Central memory CD4-positive, alpha-beta T cell (primary cell): ENCODE measurements at regions not wholly inside any gene's neighbourhood (a gene's known extent, or its start where the extent isn't known, plus 50 kb on each side); places are given as distances from the start of the nearest gene placed in this dataset.
"Not testable (repeated sequence)": the region's sequence is repeated elsewhere in the genome, so short reads cannot be mapped to it uniquely, and the experiment has no call there.

Source experiments
- DNase-seq: peaks from one replicate; pipeline ENCODE4 v3.0.0; 2022

- no peak for DNase-seq
Observed at GRCh38 chr10:118918587-118918986, 110.9 kb upstream of the NANOS1 start.

GRCh38 chr10:118920206-118920605 lies 109.3 kb upstream of the NANOS1 start:
- no peak for DNase-seq

GRCh38 chr10:118922226-118922625 lies 107.3 kb upstream of the NANOS1 start:
- DNase-seq, result no peak

GRCh38 chr10:118922972-118923371 lies 106.5 kb upstream of the NANOS1 start:
- no peak for DNase-seq

GRCh38 chr10:118924493-118924892 lies 105.0 kb upstream of the NANOS1 start:
- DNase-seq, result no peak

- DNase-seq, result no peak
Observed at GRCh38 chr10:118925404-118926071, 104.0 kb upstream of the NANOS1 start.

GRCh38 chr10:118926072-118926417 lies 103.5 kb upstream of the NANOS1 start:
- no peak for DNase-seq

GRCh38 chr10:118926441-118926840 lies 103.1 kb upstream of the NANOS1 start:
- DNase-seq, result no peak

GRCh38 chr10:118926903-118927302 lies 102.6 kb upstream of the NANOS1 start:
- DNase-seq, result no peak

GRCh38 chr10:118927321-118927720 lies 102.2 kb upstream of the NANOS1 start:
- no peak for DNase-seq

GRCh38 chr10:118930614-118931013 lies 98.9 kb upstream of the NANOS1 start:
- no peak for DNase-seq

- DNase-seq, result no peak
Observed at GRCh38 chr10:118931436-118931835, 98.1 kb upstream of the NANOS1 start.

- not testable (repeated sequence) for DNase-seq
Observed at GRCh38 chr10:118932154-118932553, 97.4 kb upstream of the NANOS1 start.

- no peak for DNase-seq
Observed at GRCh38 chr10:118937226-118937625, 92.3 kb upstream of the NANOS1 start.

- DNase-seq, result no peak
Observed at GRCh38 chr10:118939211-118940007, 90.1 kb upstream of the NANOS1 start.

- DNase-seq, result no peak
Observed at GRCh38 chr10:118940386-118940785, 89.1 kb upstream of the NANOS1 start.

GRCh38 chr10:118943253-118943652 lies 86.3 kb upstream of the NANOS1 start:
- no peak for DNase-seq

- no peak for DNase-seq
Observed at GRCh38 chr10:118944959-118945633, 84.4 kb upstream of the NANOS1 start.

- DNase-seq, result no peak
Observed at GRCh38 chr10:118948786-118949185, 80.7 kb upstream of the NANOS1 start.

GRCh38 chr10:118950190-118950680 lies 79.3 kb upstream of the NANOS1 start:
- no peak for DNase-seq

- DNase-seq, result no peak
Observed at GRCh38 chr10:118950997-118951637, 78.4 kb upstream of the NANOS1 start.

- DNase-seq, result no peak
Observed at GRCh38 chr10:118952493-118953295, 76.8 kb upstream of the NANOS1 start.
